AG10803 (cell line): ENCODE measurements at regions not wholly inside any gene's neighbourhood (a gene's known extent, or its start where the extent isn't known, plus 50 kb on each side); places are given as distances from the start of the nearest gene placed in this dataset.
A peak's percentile ranks its signal among the peaks of the same experiment; 100 is the strongest.

Source experiments
- DNase-seq: peaks from one replicate; pipeline ENCODE4 v3.0.0; 2010; ENCODE audit warnings: low read depth
- H3K4me3 ChIP-seq: 2 replicates; pipeline ENCODE4 v1.5.1; 2011; ENCODE audit warnings: mild to moderate bottlenecking, low read length, control low read depth
- CTCF ChIP-seq: conservative IDR thresholded peaks from 2 replicates; pipeline ENCODE4 v1.5.1; 2011; ENCODE audit warnings: mild to moderate bottlenecking, low read length, control low read depth, inconsistent platforms

GRCh38 chr15:61522411-61522810 is 293.3 kb upstream of the RORA start:
- DNase-seq: no peak

GRCh38 chr15:61521953-61522352 is 292.9 kb upstream of the RORA start:
- TF ChIP-seq CTCF: no peak
- no peak overlapping the region for H3K4me3 ChIP-seq
- peak; percentile 91 for DNase-seq

More at GRCh38 chr15:61522411-61522810, 293.3 kb upstream of the RORA start:
- no peak overlapping the region for H3K4me3 ChIP-seq
- TF ChIP-seq CTCF: no peak

- no peak for TF ChIP-seq CTCF
- H3K4me3 ChIP-seq: no peak overlapping the region
- no peak for DNase-seq
These were observed 290.2 kb upstream of the RORA start for GRCh38 chr15:61519296-61519695.

GRCh38 chr15:61518191-61518950 is 289.3 kb upstream of the RORA start:
- no peak overlapping the region for H3K4me3 ChIP-seq
- TF ChIP-seq CTCF: no peak
- peak; percentile 29 for DNase-seq

- peak; percentile 14 for DNase-seq
- no peak overlapping the region for H3K4me3 ChIP-seq
- TF ChIP-seq CTCF: no peak
These were observed 288.7 kb upstream of the RORA start for GRCh38 chr15:61517776-61518175.

- DNase-seq: no peak
- no peak overlapping the region for H3K4me3 ChIP-seq
- no peak for TF ChIP-seq CTCF
These were observed 288.2 kb upstream of the RORA start for GRCh38 chr15:61517335-61517734.

GRCh38 chr15:61511756-61512155 is 282.7 kb upstream of the RORA start:
- H3K4me3 ChIP-seq: no peak overlapping the region
- no peak for TF ChIP-seq CTCF
- DNase-seq: no peak
